Uterus (tissue), 3 donors: ENCODE measurements at regions not wholly inside any gene's neighbourhood (a gene's known extent, or its start where the extent isn't known, plus 50 kb on each side); places are given as distances from the start of the nearest gene placed in this dataset.

Source experiments
- DNase-seq, 2 donors: peaks; one replicate each; pipeline ENCODE4 v3.0.0-alpha.2; 2019 to 2020
- H3K27ac ChIP-seq, 2 donors: fragments of 200-600 bp; sonication (generic); 1 replicate in 1 of 2; 2 replicates in 1 of 2; pipeline ENCODE4 v1.5.1; 2016 to 2018
- H3K27me3 ChIP-seq, 2 donors: fragments of 200-600 bp; sonication (generic); one replicate each; pipeline ENCODE4 v1.5.1; 2018 to 2019; ENCODE audit warnings: control low read depth in 1 of 2
- H3K36me3 ChIP-seq, 2 donors: fragments of 200-600 bp; sonication (generic); one replicate each; pipeline ENCODE4 v1.5.1; 2019; ENCODE audit warnings: control low read depth in 1 of 2
- H3K4me1 ChIP-seq, 2 donors: fragments of 200-600 bp; sonication (generic); one replicate each; pipeline ENCODE4 v1.5.1; 2018 to 2019; ENCODE audit warnings: control low read depth in 1 of 2
- H3K4me3 ChIP-seq, 2 donors: fragments of 200-600 bp; sonication (generic); 1 replicate in 1 of 2; 2 replicates in 1 of 2; pipeline ENCODE4 v1.5.1; 2018 to 2019; ENCODE audit warnings: mild to moderate bottlenecking in 1 of 2
- H3K9me3 ChIP-seq, 2 donors: fragments of 200-600 bp; sonication (generic); one replicate each; pipeline ENCODE4 v1.5.1; 2019; ENCODE audit warnings: control low read depth in 1 of 2
- POLR2A ChIP-seq, 2 donors: fragments of 450-650 bp; IDR thresholded peaks; one replicate each; pipeline ENCODE4 v1.6.1; 2016; ENCODE audit warnings: antibody characterized with exemption in 2 of 2, mild to moderate bottlenecking in 1 of 2, moderate library complexity in 1 of 2
- intact Hi-C: fragments of 100-400 bp; cut with DNase I; formaldehyde crosslinking; loops from one replicate; pipeline ENCODE4 v1.15.1; 2023; ENCODE audit warnings: low total_unique reads
- TF ChIP-seq, protein P1 (sequence below), 4 experiments: fragments of 200-600 bp in 2 of 4; fragments of 450-650 bp in 2 of 4; sonication (generic) in 2 of 4; IDR thresholded peaks; one replicate each; pipeline ENCODE4 v1.5.1; 2016 to 2019; ENCODE audit warnings: antibody characterized with exemption in 4 of 4, mild to moderate bottlenecking in 2 of 4, moderate library complexity in 1 of 4
- donor health status: DM: yes; HTN: yes; CAD: no.

GRCh38 chr4:124104628-124105027 is 607.9 kb downstream of the ANKRD50 start:
- H3K4me1 ChIP-seq, result no peaks in the 10 kb centered on the region
- intact Hi-C loops, result no loop called here

GRCh38 chr4:124105212-124105611 is 607.3 kb downstream of the ANKRD50 start:
- H3K27ac ChIP-seq, result no peak overlapping the region
- H3K4me3 ChIP-seq, result no peak overlapping the region
- intact Hi-C loops, result no loop called here
- H3K9me3 ChIP-seq, result no peaks in the 10 kb centered on the region
- H3K36me3 ChIP-seq, result no peaks in the 10 kb centered on the region
- H3K27me3 ChIP-seq, result no peaks in the 10 kb centered on the region
- DNase-seq, result no peak
- no peaks in the 10 kb centered on the region for H3K4me1 ChIP-seq
- TF ChIP-seq, protein P1, sequence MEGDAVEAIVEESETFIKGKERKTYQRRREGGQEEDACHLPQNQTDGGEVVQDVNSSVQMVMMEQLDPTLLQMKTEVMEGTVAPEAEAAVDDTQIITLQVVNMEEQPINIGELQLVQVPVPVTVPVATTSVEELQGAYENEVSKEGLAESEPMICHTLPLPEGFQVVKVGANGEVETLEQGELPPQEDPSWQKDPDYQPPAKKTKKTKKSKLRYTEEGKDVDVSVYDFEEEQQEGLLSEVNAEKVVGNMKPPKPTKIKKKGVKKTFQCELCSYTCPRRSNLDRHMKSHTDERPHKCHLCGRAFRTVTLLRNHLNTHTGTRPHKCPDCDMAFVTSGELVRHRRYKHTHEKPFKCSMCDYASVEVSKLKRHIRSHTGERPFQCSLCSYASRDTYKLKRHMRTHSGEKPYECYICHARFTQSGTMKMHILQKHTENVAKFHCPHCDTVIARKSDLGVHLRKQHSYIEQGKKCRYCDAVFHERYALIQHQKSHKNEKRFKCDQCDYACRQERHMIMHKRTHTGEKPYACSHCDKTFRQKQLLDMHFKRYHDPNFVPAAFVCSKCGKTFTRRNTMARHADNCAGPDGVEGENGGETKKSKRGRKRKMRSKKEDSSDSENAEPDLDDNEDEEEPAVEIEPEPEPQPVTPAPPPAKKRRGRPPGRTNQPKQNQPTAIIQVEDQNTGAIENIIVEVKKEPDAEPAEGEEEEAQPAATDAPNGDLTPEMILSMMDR (IDR thresholded peaks at IDR 0.05), result no peak
- no peak for TF ChIP-seq POLR2A (IDR thresholded peaks at IDR 0.05)

More at GRCh38 chr4:124104628-124105027, 607.9 kb downstream of the ANKRD50 start:
- Histone ChIP-seq H3K9me3 (no peaks in the 10 kb centered on the region), H3K4me3 (no peak overlapping the region), H3K36me3 (no peaks in the 10 kb centered on the region), H3K27me3 (no peaks in the 10 kb centered on the region), H3K27ac (no peak overlapping the region)
- no peak for DNase-seq
- TF ChIP-seq, protein P1 (IDR thresholded peaks at IDR 0.05), result no peak
- no peak for TF ChIP-seq POLR2A (IDR thresholded peaks at IDR 0.05)

DNA sequence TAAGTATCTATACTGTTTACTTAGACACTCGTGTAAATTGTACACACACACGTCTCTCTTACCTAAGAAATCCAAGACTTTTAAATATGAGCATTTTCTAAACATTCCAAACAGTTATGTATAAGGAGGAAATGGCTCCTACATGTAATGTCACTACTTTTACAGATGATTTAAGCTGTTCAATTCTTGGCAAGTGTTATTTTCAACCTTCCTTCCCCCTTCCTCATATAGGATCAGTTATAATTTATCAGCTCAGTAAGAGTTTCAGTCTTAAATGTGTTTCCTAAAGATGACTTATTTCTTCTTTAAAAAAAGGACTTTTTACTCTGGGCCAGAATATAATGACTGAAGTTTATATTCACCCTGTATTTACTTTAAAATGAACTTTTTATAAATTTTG is 601.1 kb downstream of the ANKRD50 start:
- Histone ChIP-seq H3K27me3 (no peaks in the 10 kb centered on the region), H3K36me3 (no peaks in the 10 kb centered on the region), H3K4me1 (no peaks in the 10 kb centered on the region), H3K4me3 (no peak overlapping the region), H3K27ac (peak overlapping the region in 1 of 2 donors; percentile 2), H3K9me3 (no peaks in the 10 kb centered on the region)
- no peak for TF ChIP-seq POLR2A (IDR thresholded peaks at IDR 0.05)
- TF ChIP-seq, protein P1 (IDR thresholded peaks at IDR 0.05), result no peak
- intact Hi-C loops, result no loop called here
- DNase-seq, result no peak

GRCh38 chr4:124111922-124112321 is 600.6 kb downstream of the ANKRD50 start:
- peak overlapping the region; percentile 2 to 6 for H3K27ac ChIP-seq
- no peak for TF ChIP-seq POLR2A (IDR thresholded peaks at IDR 0.05)
- TF ChIP-seq, protein P1 (IDR thresholded peaks at IDR 0.05), result peak; percentile 38 to 82 (median 62)
- intact Hi-C loops, result no loop called here
- no peaks in the 10 kb centered on the region for H3K9me3 ChIP-seq
- H3K4me1 ChIP-seq, result no peaks in the 10 kb centered on the region
- H3K36me3 ChIP-seq, result no peaks in the 10 kb centered on the region
- no peaks in the 10 kb centered on the region for H3K27me3 ChIP-seq
- no peak overlapping the region for H3K4me3 ChIP-seq
- DNase-seq, result no peak

DNA sequence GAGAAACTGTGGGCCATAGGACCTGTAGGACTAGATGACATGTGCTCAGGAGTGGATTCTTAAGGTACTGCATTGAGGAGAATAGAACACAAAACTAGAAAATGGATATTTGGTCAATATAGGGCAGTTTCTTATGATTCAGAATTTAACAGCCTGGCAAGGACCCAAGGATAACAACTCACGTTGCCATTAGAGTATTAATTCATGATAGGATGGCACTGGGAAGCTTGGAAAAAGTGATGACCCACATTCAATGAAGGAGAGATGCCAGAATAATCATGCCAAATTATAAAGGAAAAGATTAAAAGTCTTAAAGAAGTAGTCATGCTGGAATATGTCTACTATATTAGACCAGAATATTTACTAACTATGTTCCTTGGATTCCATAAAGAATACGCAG is 594.5 kb downstream of the ANKRD50 start:
- H3K9me3 ChIP-seq, result no peaks in the 10 kb centered on the region
- H3K4me1 ChIP-seq, result no peaks in the 10 kb centered on the region
- no peak for DNase-seq
- H3K36me3 ChIP-seq, result no peaks in the 10 kb centered on the region
- no peak overlapping the region for H3K27ac ChIP-seq
- H3K4me3 ChIP-seq, result no peak overlapping the region
- no peaks in the 10 kb centered on the region for H3K27me3 ChIP-seq
- intact Hi-C loops, result no loop called here
- TF ChIP-seq POLR2A (IDR thresholded peaks at IDR 0.05), result no peak
- TF ChIP-seq, protein P1 (IDR thresholded peaks at IDR 0.05), result no peak
